Vagina (tissue), 2 donors: ENCODE measurements at regions not wholly inside any gene's neighbourhood (a gene's known extent, or its start where the extent isn't known, plus 50 kb on each side); places are given as distances from the start of the nearest gene placed in this dataset.

Source experiments
- DNase-seq, 2 donors: peaks; one replicate each; pipeline ENCODE4 v3.0.0-alpha.2; 2017; ENCODE audit errors: extremely low spot score in 2 of 2
- H3K27ac ChIP-seq: fragments of 200-600 bp; sonication (generic); one replicate; pipeline ENCODE4 v1.5.1; 2019
- H3K27me3 ChIP-seq: fragments of 200-600 bp; sonication (generic); one replicate; pipeline ENCODE4 v1.5.1; 2019
- H3K36me3 ChIP-seq, 2 donors: fragments of 200-600 bp; sonication (generic); one replicate each; pipeline ENCODE4 v1.5.1; 2017 to 2019
- H3K4me1 ChIP-seq: fragments of 200-600 bp; sonication (generic); one replicate; pipeline ENCODE4 v1.5.1; 2019
- H3K4me3 ChIP-seq, 2 donors: fragments of 200-600 bp; sonication (generic); 1 replicate in 1 of 2; 2 replicates in 1 of 2; pipeline ENCODE4 v1.5.1; 2016 to 2019
- H3K9me3 ChIP-seq: fragments of 200-600 bp; sonication (generic); one replicate; pipeline ENCODE4 v1.5.1; 2019
- POLR2A ChIP-seq, 2 donors: fragments of 450-650 bp; IDR thresholded peaks; one replicate each; pipeline ENCODE4 v1.6.1; 2017; ENCODE audit warnings: antibody characterized with exemption in 2 of 2, mild to moderate bottlenecking in 2 of 2, moderate library complexity in 2 of 2
- POLR2AphosphoS5 ChIP-seq, 2 donors: sonication (generic); formaldehyde crosslinking; IDR thresholded peaks; one replicate each; pipeline ENCODE4 v1.9.0; 2017; ENCODE audit warnings: antibody characterized with exemption in 2 of 2, mild to moderate bottlenecking in 2 of 2, low read depth in 1 of 2; ENCODE audit not compliant: insufficient read depth in 1 of 2
- intact Hi-C: fragments of 100-400 bp; cut with DNase I; formaldehyde crosslinking; loops from one replicate; pipeline ENCODE4 v1.15.1; 2023
- TF ChIP-seq, protein P1 (sequence below), 3 experiments: fragments of 450-650 bp in 2 of 3; fragments of 200-600 bp in 1 of 3; sonication (generic) in 1 of 3; IDR thresholded peaks; one replicate each; pipeline ENCODE4 v1.5.1; 2017 to 2019; ENCODE audit warnings: antibody characterized with exemption in 3 of 3, mild to moderate bottlenecking in 2 of 3, moderate library complexity in 2 of 3

DNA sequence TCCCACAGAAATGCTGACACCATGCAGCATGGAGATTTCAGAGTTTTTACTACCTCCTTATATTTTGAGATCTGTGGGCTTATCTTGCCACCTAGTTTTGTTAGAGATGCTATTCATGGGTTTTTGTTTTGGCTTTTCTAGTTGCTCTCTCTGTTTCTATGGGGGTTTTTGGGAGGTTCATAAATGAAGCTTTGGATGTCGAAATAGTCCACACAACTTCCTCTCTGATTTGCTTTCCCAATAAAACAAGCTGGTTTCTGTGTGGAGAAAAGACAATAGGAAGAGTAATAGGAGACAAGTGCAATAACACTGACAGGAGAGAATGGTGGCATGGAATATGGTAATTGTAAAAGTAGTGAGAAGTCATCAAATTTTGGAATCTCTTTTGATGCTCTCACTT, 106.8 kb upstream of the GPR149 start:
- Histone ChIP-seq H3K27ac (no peak overlapping the region), H3K9me3 (no peaks in the 10 kb centered on the region), H3K4me1 (no peaks in the 10 kb centered on the region), H3K4me3 (no peak overlapping the region), H3K36me3 (no peaks in the 10 kb centered on the region), H3K27me3 (no peaks in the 10 kb centered on the region)
- intact Hi-C loops: no loop called here
- no peak for DNase-seq
- TF ChIP-seq, protein P1, sequence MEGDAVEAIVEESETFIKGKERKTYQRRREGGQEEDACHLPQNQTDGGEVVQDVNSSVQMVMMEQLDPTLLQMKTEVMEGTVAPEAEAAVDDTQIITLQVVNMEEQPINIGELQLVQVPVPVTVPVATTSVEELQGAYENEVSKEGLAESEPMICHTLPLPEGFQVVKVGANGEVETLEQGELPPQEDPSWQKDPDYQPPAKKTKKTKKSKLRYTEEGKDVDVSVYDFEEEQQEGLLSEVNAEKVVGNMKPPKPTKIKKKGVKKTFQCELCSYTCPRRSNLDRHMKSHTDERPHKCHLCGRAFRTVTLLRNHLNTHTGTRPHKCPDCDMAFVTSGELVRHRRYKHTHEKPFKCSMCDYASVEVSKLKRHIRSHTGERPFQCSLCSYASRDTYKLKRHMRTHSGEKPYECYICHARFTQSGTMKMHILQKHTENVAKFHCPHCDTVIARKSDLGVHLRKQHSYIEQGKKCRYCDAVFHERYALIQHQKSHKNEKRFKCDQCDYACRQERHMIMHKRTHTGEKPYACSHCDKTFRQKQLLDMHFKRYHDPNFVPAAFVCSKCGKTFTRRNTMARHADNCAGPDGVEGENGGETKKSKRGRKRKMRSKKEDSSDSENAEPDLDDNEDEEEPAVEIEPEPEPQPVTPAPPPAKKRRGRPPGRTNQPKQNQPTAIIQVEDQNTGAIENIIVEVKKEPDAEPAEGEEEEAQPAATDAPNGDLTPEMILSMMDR (IDR thresholded peaks at IDR 0.05): no peak
- TF ChIP-seq POLR2A (IDR thresholded peaks at IDR 0.05): no peak
- TF ChIP-seq POLR2AphosphoS5 (IDR thresholded peaks at IDR 0.05; ENCODE audit: insufficient read depth in 1 of 2, low read depth in 1 of 2): no peak

DNA sequence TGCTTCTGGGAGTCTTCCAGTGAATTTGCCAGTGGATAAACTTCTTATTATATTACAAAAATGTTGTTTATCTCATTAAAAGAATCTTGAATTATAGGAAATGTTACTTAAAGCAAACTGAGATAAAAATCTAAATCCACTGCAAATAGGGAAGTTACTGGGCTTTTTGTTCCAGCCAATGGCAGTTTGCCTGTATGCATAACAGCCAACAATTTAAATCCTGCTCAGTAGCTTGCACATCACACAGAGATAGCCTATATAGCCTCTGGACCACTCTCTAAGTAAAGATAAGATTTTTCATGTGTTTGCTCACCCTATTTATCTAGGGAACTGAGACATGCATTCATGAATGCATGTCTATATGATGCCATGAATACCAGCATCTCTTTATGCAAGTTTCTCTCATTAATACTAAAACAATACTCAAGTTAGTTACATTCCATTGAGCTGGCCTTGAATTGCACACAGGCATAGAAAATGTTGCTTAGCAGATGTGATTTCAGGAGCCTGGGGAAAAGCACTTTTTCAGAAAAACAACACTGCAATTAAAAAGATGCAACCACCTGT, 92.1 kb upstream of the GPR149 start:
- Histone ChIP-seq H3K27me3 (no peaks in the 10 kb centered on the region), H3K27ac (no peak overlapping the region), H3K4me3 (no peak overlapping the region), H3K9me3 (no peaks in the 10 kb centered on the region), H3K36me3 (no peaks in the 10 kb centered on the region), H3K4me1 (no peaks in the 10 kb centered on the region)
- TF ChIP-seq POLR2A (IDR thresholded peaks at IDR 0.05): no peak
- no peak for TF ChIP-seq POLR2AphosphoS5 (IDR thresholded peaks at IDR 0.05; ENCODE audit: insufficient read depth in 1 of 2, low read depth in 1 of 2)
- TF ChIP-seq, protein P1 (IDR thresholded peaks at IDR 0.05): no peak
- intact Hi-C loops: no loop called here
- DNase-seq: no peak

DNA sequence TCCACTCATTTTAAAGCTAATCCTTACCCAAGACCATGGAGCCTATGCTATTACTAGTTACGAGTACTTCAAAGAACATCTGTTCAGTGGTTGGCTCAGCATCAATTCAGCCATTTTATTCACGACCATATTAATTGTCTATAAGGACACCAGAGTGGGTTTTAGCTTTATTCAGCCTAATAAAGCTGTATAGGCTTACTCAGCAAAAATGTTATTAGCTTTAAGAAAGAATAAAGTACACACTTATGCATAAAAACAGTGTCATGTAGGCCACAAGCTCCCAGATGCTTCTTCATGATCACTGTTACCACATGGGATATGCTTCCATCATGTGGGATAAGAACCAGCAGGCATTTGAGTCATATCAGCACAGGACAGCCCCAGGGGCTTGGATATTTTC, 87.4 kb upstream of the GPR149 start:
- no peaks in the 10 kb centered on the region for H3K27me3 ChIP-seq
- DNase-seq: no peak
- no peaks in the 10 kb centered on the region for H3K9me3 ChIP-seq
- intact Hi-C loops: no loop called here
- no peak overlapping the region for H3K27ac ChIP-seq
- H3K4me1 ChIP-seq: no peaks in the 10 kb centered on the region
- H3K4me3 ChIP-seq: no peak overlapping the region
- TF ChIP-seq POLR2AphosphoS5 (IDR thresholded peaks at IDR 0.05; ENCODE audit: insufficient read depth in 1 of 2, low read depth in 1 of 2) (no peak), POLR2A (IDR thresholded peaks at IDR 0.05) (no peak)
- TF ChIP-seq, protein P1 (IDR thresholded peaks at IDR 0.05): no peak
- no peaks in the 10 kb centered on the region for H3K36me3 ChIP-seq

DNA sequence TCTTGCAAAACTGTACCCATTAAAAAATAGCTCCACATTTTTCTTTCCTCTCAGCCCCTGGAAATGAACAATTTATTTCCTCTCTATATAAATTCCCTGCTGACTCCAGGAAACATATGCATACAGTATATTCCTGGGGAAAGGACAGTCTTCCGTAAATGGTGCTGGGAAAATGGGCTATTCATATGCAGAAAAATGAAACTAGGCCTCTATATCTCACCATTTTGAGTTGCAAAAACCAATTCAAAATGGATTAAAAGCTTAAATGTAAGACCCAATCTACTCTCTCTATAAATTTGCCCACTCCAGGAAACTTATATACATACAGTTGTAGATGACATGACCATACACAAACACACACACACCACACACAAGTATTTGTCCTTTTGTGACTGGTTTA, 85.9 kb upstream of the GPR149 start:
- DNase-seq: no peak
- H3K27ac ChIP-seq: no peak overlapping the region
- intact Hi-C loops: no loop called here

DNA sequence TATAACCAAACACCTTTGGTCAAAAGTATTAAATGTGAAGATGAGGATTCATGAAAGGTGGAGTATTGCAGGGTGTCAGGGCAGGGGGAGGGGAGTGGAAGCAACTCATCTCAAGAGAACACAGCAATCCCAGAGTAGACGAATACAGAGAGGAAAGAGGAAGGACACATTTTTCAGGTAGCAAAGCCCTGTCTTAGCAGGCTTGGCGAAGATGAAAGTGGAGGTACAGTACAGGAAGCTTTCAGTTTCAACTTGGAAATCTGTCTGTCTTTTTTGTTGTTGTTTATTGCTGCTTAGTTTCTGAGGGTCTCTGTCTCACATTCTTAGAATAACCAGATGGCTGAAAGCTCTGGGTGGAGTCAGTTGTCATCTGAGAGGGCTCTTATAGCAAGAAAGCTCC, 80.8 kb upstream of the GPR149 start:
- Histone ChIP-seq H3K27ac (no peak overlapping the region), H3K4me1 (no peaks in the 10 kb centered on the region), H3K36me3 (no peaks in the 10 kb centered on the region), H3K9me3 (no peaks in the 10 kb centered on the region), H3K27me3 (no peaks in the 10 kb centered on the region), H3K4me3 (no peak overlapping the region)
- intact Hi-C loops: no loop called here
- no peak for TF ChIP-seq POLR2A (IDR thresholded peaks at IDR 0.05)
- TF ChIP-seq, protein P1 (IDR thresholded peaks at IDR 0.05): no peak
- TF ChIP-seq POLR2AphosphoS5 (IDR thresholded peaks at IDR 0.05; ENCODE audit: insufficient read depth in 1 of 2, low read depth in 1 of 2): no peak
- DNase-seq: no peak

More for the DNA sequence above, 85.9 kb upstream of the GPR149 start:
- TF ChIP-seq POLR2A (IDR thresholded peaks at IDR 0.05): no peak
- TF ChIP-seq, protein P1 (IDR thresholded peaks at IDR 0.05): no peak
- TF ChIP-seq POLR2AphosphoS5 (IDR thresholded peaks at IDR 0.05; ENCODE audit: insufficient read depth in 1 of 2, low read depth in 1 of 2): no peak
- Histone ChIP-seq H3K4me1 (no peaks in the 10 kb centered on the region), H3K4me3 (no peak overlapping the region), H3K36me3 (no peaks in the 10 kb centered on the region), H3K27me3 (no peaks in the 10 kb centered on the region), H3K9me3 (no peaks in the 10 kb centered on the region)
